Aorta (tissue), 5 donors: ENCODE measurements at regions not wholly inside any gene's neighbourhood (a gene's known extent, or its start where the extent isn't known, plus 50 kb on each side); places are given as distances from the start of the nearest gene placed in this dataset.

Experiments
- ATAC-seq: fragments of 200-7000 bp; cut with Tn5 transposase; one replicate; pipeline ENCODE4 v1.9.1; 2022; ENCODE audit warnings: moderate library complexity; ENCODE audit not compliant: low FRiP score
- DNase-seq, 2 donors: peaks; one replicate each; pipeline ENCODE4 v3.0.0-alpha.2; 2020
- H3K27ac ChIP-seq, 2 donors: one replicate each; pipeline ENCODE4 v1.5.1; 2013; ENCODE audit warnings: low read length in 2 of 2, mild to moderate bottlenecking in 2 of 2, moderate library complexity in 2 of 2, control low read depth in 1 of 2, inconsistent platforms in 1 of 2, low read depth in 1 of 2
- H3K27me3 ChIP-seq, 2 donors: one replicate each; pipeline ENCODE4 v1.6.1; 2013; ENCODE audit warnings: control low read depth in 1 of 2, low read length in 1 of 2, mild to moderate bottlenecking in 1 of 2, moderate library complexity in 1 of 2; ENCODE audit not compliant: insufficient read depth in 2 of 2, control insufficient read depth in 1 of 2
- H3K36me3 ChIP-seq, 2 donors: one replicate each; pipeline ENCODE4 v1.6.1; 2013; ENCODE audit warnings: control low read depth in 1 of 2, low read length in 1 of 2, mild to moderate bottlenecking in 1 of 2; ENCODE audit not compliant: insufficient read depth in 2 of 2, control insufficient read depth in 1 of 2
- H3K4me1 ChIP-seq, 2 donors: one replicate each; pipeline ENCODE4 v1.6.1; 2013; ENCODE audit warnings: low read length in 2 of 2, control low read depth in 1 of 2, mild to moderate bottlenecking in 1 of 2, moderate library complexity in 1 of 2; ENCODE audit not compliant: insufficient read depth in 2 of 2, control insufficient read depth in 1 of 2
- H3K4me3 ChIP-seq, 2 donors: one replicate each; pipeline ENCODE4 v1.5.1; 2013; ENCODE audit warnings: low read length in 2 of 2, control low read depth in 1 of 2, mild to moderate bottlenecking in 1 of 2
- H3K9me3 ChIP-seq: one replicate; pipeline ENCODE4 v1.6.1; 2013; ENCODE audit warnings: mild to moderate bottlenecking, low read length; ENCODE audit not compliant: control insufficient read depth
- WGBS, 2 donors: extraction: QIAGEN DNeasy Blood & Tissue Kit; methylation state at CpG; one replicate each; pipeline ENCODE4 v1.1.7; 2013; 5-methylcytosine and 5-hydroxymethylcytosine counted together
- intact Hi-C, 2 donors: fragments of 100-400 bp; cut with DNase I; formaldehyde crosslinking; loops; one replicate each; pipeline versions ENCODE4 v1.14.2 to v1.15.0; 2022
- donor health status: healthy with polysubstance abuse.
- donor health status: Bipolar disorder and iron deficiency.
- donor health status: DM: no; HTN: no; CAD: no.
- donor health status: DM: no; HTN: no; CAD: no.
- donor health status: DM: yes; HTN: yes; CAD: no.

DNA sequence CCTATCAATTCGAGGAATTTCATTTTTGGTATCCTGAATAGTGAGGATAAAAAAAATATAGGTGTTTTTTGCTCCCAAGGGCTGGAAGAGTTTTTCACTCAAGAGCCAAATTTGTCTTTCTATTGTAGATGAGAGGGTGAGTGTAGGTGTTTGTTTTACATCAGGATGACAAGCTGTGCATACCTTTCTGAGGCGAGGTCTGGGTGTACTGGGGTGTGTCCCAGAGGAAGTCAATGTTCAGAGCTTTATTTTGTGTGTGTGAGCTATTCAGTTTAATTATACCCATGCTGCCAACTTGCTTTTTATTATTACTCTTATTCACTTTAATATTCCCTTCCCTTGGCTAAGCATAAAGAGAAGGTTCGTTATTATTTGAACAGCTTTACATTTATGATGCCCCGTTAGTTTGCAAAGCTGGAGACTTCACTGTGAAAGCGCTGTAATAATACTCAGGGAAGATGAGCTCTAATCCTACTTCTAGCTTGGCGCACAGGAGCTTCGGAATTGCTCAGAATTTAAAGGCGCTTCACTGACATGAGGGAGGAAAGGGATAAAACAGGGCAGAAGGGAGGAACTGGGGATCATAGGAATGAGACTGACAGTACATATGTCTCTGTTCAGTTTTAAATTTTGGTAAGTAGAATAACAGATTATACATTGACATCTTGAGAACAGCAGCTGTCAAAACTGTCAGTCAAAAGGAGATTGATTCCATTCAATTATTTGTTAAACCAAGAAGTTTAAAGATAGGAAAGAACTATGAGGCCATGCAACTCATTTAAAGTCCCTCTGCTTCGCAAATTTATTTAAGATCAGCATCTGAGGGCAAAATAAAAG is 117.7 kb upstream of the TP63 start:
- ATAC-seq (no peak), DNase-seq (no peak)
- intact Hi-C loops: no loop called here
- H3K27ac ChIP-seq: no peak overlapping the region
- 83 to 85% methylated on average over 9 of the region's 9 CpGs for WGBS, 2 donors
- H3K4me1 ChIP-seq: no peaks in the 10 kb centered on the region
- peaks cover 5% of the 10 kb centered on the region for H3K9me3 ChIP-seq
- H3K27me3 ChIP-seq: no peaks in the 10 kb centered on the region
- no peaks in the 10 kb centered on the region for H3K36me3 ChIP-seq
- no peak overlapping the region for H3K4me3 ChIP-seq

GRCh38 chr3:189516039-189516438 is 115.2 kb upstream of the TP63 start:
- Histone ChIP-seq H3K36me3 (no peaks in the 10 kb centered on the region), H3K9me3 (peaks cover 7% of the 10 kb centered on the region), H3K27ac (no peak overlapping the region), H3K27me3 (no peaks in the 10 kb centered on the region), H3K4me3 (no peak overlapping the region), H3K4me1 (no peaks in the 10 kb centered on the region)
- ATAC-seq: no peak
- DNase-seq: no peak
- 59 to 60% methylated on average over 3 of the region's 3 CpGs for WGBS, 2 donors
- intact Hi-C loops: no loop called here

GRCh38 chr3:189517981-189518380 is 113.2 kb upstream of the TP63 start:
- Histone ChIP-seq H3K27ac (no peak overlapping the region), H3K9me3 (peaks cover 7% of the 10 kb centered on the region), H3K4me1 (no peaks in the 10 kb centered on the region), H3K4me3 (no peak overlapping the region), H3K36me3 (no peaks in the 10 kb centered on the region), H3K27me3 (no peaks in the 10 kb centered on the region)
- intact Hi-C loops: no loop called here
- DNase-seq (no peak), ATAC-seq (no peak)
- WGBS, 2 donors: 98 to 100% methylated on average over 1 of the region's 1 CpG

- no peak overlapping the region for H3K27ac ChIP-seq
- DNase-seq (no peak), ATAC-seq (no peak)
- H3K36me3 ChIP-seq: no peaks in the 10 kb centered on the region
- no peaks in the 10 kb centered on the region for H3K27me3 ChIP-seq
- peaks cover 7% of the 10 kb centered on the region for H3K9me3 ChIP-seq
- H3K4me1 ChIP-seq: no peaks in the 10 kb centered on the region
- H3K4me3 ChIP-seq: no peak overlapping the region
- intact Hi-C loops: no loop called here
These were observed 111.7 kb upstream of the TP63 start for GRCh38 chr3:189519458-189519857.

DNA sequence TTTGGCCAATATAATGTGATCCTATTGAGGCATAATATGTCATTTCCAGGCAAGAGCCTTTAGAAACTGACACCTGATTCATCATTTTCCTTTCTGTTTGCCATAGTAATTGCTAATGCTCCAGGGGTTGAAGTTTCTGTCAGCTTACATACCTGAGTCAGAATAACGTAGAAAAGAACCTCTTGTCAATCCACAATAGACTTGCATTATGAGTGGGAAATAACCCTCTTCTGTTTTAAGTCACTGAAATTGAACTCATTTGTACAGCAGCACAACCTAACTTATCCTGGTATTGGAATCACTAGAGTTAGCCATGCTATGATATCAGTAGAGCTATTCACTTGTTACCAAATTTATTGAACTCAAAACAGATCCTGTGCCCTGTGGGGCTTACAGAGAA is 101.7 kb upstream of the TP63 start:
- no peak overlapping the region for H3K27ac ChIP-seq
- ATAC-seq (no peak), DNase-seq (no peak)
- no peak overlapping the region for H3K4me3 ChIP-seq
- H3K4me1 ChIP-seq: no peaks in the 10 kb centered on the region
- intact Hi-C loops: no loop called here
- H3K27me3 ChIP-seq: no peaks in the 10 kb centered on the region
- 93 to 95% methylated on average over 1 of the region's 1 CpG for WGBS, 2 donors
- no peaks in the 10 kb centered on the region for H3K9me3 ChIP-seq
- H3K36me3 ChIP-seq: no peaks in the 10 kb centered on the region

DNA sequence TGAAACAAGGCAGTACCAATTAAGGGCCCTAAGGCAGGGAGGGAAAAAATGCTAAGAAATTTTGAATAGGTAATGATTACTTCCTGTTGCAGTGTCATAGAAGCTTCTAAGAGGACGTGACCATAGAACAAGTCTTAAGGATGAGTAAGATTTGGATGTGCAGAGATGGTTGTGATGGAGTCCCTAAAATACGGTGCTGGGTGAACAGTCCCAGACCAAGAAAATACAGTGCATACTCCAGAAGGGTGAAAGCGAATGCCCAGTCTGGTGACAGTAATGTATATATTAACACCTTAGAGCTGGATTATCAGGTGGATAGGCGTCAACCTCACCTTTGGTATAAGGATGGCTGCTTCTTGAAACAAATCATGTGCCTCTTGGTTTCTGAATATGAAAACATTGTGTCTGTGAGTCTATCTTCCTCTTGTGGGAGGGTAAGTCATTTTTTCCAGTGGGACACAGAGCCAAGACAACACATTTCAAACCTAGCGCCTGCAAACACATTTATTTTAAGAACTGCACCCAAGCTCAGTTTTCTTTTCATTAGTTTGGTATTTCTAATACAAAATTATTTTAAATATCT is 101.2 kb upstream of the TP63 start:
- Histone ChIP-seq H3K27ac (no peak overlapping the region), H3K9me3 (no peaks in the 10 kb centered on the region), H3K36me3 (no peaks in the 10 kb centered on the region), H3K27me3 (no peaks in the 10 kb centered on the region), H3K4me3 (no peak overlapping the region), H3K4me1 (no peaks in the 10 kb centered on the region)
- WGBS, 2 donors: 77 to 81% methylated on average over 5 of the region's 5 CpGs
- intact Hi-C loops: no loop called here
- no peak for ATAC-seq
- no peak for DNase-seq

DNA sequence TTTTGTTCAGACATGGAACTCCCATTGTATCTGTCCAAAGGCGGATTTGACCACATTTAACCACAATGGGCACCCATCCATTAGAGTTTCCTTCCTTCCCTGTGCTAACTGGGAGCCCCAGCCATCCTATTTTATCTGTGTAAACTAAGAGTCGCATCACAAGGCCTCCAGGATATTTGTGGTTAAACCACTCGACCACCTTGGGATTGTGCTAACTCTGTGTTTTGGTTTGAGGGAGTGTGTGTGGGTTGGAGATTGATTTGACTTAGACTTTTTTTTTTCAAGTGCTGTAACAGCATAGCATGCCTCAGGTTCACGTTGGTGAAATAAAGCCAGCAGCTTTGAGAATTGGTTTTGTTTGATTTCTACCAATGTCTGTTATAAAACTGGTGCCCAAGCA is 100.4 kb upstream of the TP63 start:
- no peak for ATAC-seq
- intact Hi-C loops: no loop called here
- DNase-seq: no peak
- H3K9me3 ChIP-seq: no peaks in the 10 kb centered on the region
- H3K4me3 ChIP-seq: no peak overlapping the region
- H3K27ac ChIP-seq: no peak overlapping the region
- H3K27me3 ChIP-seq: no peaks in the 10 kb centered on the region
- no peaks in the 10 kb centered on the region for H3K36me3 ChIP-seq
- H3K4me1 ChIP-seq: no peaks in the 10 kb centered on the region
- 46 to 65% methylated on average over 4 of the region's 4 CpGs for WGBS, 2 donors

- DNase-seq (no peak), ATAC-seq (no peak)
- Histone ChIP-seq H3K9me3 (no peaks in the 10 kb centered on the region), H3K36me3 (no peaks in the 10 kb centered on the region), H3K4me1 (no peaks in the 10 kb centered on the region), H3K27ac (no peak overlapping the region), H3K27me3 (no peaks in the 10 kb centered on the region), H3K4me3 (no peak overlapping the region)
- 66 to 97% methylated on average over 2 of the region's 2 CpGs for WGBS, 2 donors
- intact Hi-C loops: no loop called here
These were observed 99.9 kb upstream of the TP63 start for GRCh38 chr3:189531271-189531670.

DNA sequence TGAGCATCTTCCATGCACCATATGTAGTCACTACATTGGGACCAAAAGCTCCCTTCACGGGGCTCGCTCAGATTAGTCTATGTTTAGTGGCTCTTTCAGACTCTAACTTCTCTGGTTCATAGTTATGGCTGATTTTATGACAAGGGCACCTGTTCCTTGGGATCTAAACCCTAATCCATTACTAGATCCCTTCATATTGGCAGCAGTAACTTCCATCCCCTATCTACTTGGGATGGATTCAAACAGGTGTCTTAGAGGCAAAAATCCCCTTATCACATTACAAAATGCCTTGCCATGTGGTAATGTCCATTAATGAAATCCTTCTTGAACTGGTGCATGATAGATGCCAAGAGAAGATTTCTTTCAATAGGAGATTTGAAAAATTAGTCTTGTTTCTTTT is 96.7 kb upstream of the TP63 start:
- DNase-seq (no peak), ATAC-seq (no peak)
- H3K9me3 ChIP-seq: no peaks in the 10 kb centered on the region
- no peaks in the 10 kb centered on the region for H3K36me3 ChIP-seq
- H3K27ac ChIP-seq: no peak overlapping the region
- no peak overlapping the region for H3K4me3 ChIP-seq
- 96 to 98% methylated on average over 2 of the region's 2 CpGs for WGBS, 2 donors
- H3K27me3 ChIP-seq: no peaks in the 10 kb centered on the region
- intact Hi-C loops: no loop called here
- no peaks in the 10 kb centered on the region for H3K4me1 ChIP-seq
